GM23338 (cell line): ENCODE measurements at regions not wholly inside any gene's neighbourhood (a gene's known extent, or its start where the extent isn't known, plus 50 kb on each side); places are given as distances from the start of the nearest gene placed in this dataset.

ENCODE experiments used
- ATAC-seq: fragments of 200-7000 bp; cut with Tn5 transposase; 3 replicates; pipeline ENCODE4 v1.9.1; 2020
- DNase-seq: peaks from one replicate; pipeline ENCODE4 v3.0.0-alpha.2; 2015; ENCODE audit warnings: low spot score
- H2AFZ ChIP-seq: fragments of 200-600 bp; sonication (generic); 2 replicates; pipeline ENCODE4 v1.8.0; 2016; ENCODE audit warnings: antibody characterized with exemption, mild to moderate bottlenecking, moderate library complexity
- H3F3A ChIP-seq: fragments of 200-600 bp; sonication (generic); replicated peaks from 2 replicates; pipeline ENCODE4 v1.8.0; 2017; ENCODE audit warnings: antibody characterized with exemption, mixed run types, low read depth
- H3K27ac ChIP-seq: fragments of 200-600 bp; sonication (generic); 2 replicates; pipeline ENCODE4 v1.6.1; 2016; ENCODE audit warnings: low read depth
- H3K27me3 ChIP-seq: fragments of 200-600 bp; sonication (generic); 2 replicates; pipeline ENCODE4 v1.8.0; 2016; ENCODE audit warnings: mild to moderate bottlenecking, mixed run types, moderate library complexity; ENCODE audit not compliant: insufficient read depth
- H3K36me3 ChIP-seq: fragments of 200-600 bp; sonication (generic); 2 replicates; pipeline ENCODE4 v1.8.0; 2016; ENCODE audit warnings: mild to moderate bottlenecking; ENCODE audit not compliant: insufficient read depth
- H3K4me1 ChIP-seq: fragments of 200-600 bp; sonication (generic); 2 replicates; pipeline ENCODE4 v1.8.0; 2016; ENCODE audit warnings: mild to moderate bottlenecking, moderate library complexity; ENCODE audit not compliant: insufficient read depth
- H3K4me2 ChIP-seq: fragments of 200-600 bp; sonication (generic); 2 replicates; pipeline ENCODE4 v1.7.1; 2017; ENCODE audit warnings: mixed run types
- H3K4me3 ChIP-seq: fragments of 200-600 bp; sonication (generic); 2 replicates; pipeline ENCODE4 v1.6.1; 2016; ENCODE audit warnings: mixed run types
- H3K79me2 ChIP-seq: fragments of 200-600 bp; sonication (generic); replicated peaks from 2 replicates; pipeline ENCODE4 v1.8.0; 2017; ENCODE audit warnings: mild to moderate bottlenecking; ENCODE audit not compliant: insufficient read depth
- H3K9me2 ChIP-seq: fragments of 200-600 bp; sonication (generic); 2 replicates; pipeline ENCODE4 v1.8.0; 2017; ENCODE audit not compliant: insufficient read depth
- H4K20me1 ChIP-seq: fragments of 200-600 bp; sonication (generic); replicated peaks from 2 replicates; pipeline ENCODE4 v1.8.0; 2017; ENCODE audit warnings: mild to moderate bottlenecking; ENCODE audit not compliant: insufficient read depth
- H3K27ac Mint-ChIP-seq: 2 replicates; pipeline ENCODE4 v1.8.0; 2020; ENCODE audit warnings: inconsistent platforms, mild to moderate bottlenecking, moderate library complexity, mixed read lengths
- H3K27me3 Mint-ChIP-seq: 3 replicates; pipeline ENCODE4 v1.8.0; 2022; ENCODE audit warnings: low read depth, mild to moderate bottlenecking, moderate library complexity, mixed read lengths, inconsistent platforms; ENCODE audit not compliant: insufficient read depth, poor library complexity
- H3K36me3 Mint-ChIP-seq: 3 replicates; pipeline ENCODE4 v1.8.0; 2021; ENCODE audit warnings: low read depth, mild to moderate bottlenecking, inconsistent platforms, moderate library complexity, mixed read lengths
- H3K4me1 Mint-ChIP-seq: 3 replicates; pipeline ENCODE4 v1.8.0; 2020; ENCODE audit warnings: mild to moderate bottlenecking, inconsistent platforms, mixed read lengths
- H3K4me3 Mint-ChIP-seq: 3 replicates; pipeline ENCODE4 v1.8.0; 2021; ENCODE audit warnings: moderate library complexity, mild to moderate bottlenecking, inconsistent platforms, mixed read lengths
- H3K9me3 Mint-ChIP-seq: 3 replicates; pipeline ENCODE4 v1.8.0; 2020; ENCODE audit warnings: moderate library complexity, mild to moderate bottlenecking, inconsistent platforms, mixed read lengths
- CREB1 ChIP-seq: fragments of 250-450 bp; sonication (Bioruptor Pico); IDR thresholded peaks from 2 replicates; pipeline ENCODE4 v1.5.0; 2020; ENCODE audit warnings: low read depth, mild to moderate bottlenecking, moderate library complexity
- JUNB ChIP-seq: IDR thresholded peaks from one replicate; pipeline ENCODE4 v1.6.1; 2016; ENCODE audit warnings: antibody characterized with exemption; ENCODE audit not compliant: unreplicated experiment
- NANOG ChIP-seq: IDR thresholded peaks from 2 replicates; pipeline ENCODE4 v1.6.1; 2016; ENCODE audit warnings: antibody characterized with exemption, borderline replicate concordance
- TF ChIP-seq, protein P1 (sequence below), 2 experiments: fragments of 200-600 bp in 1 of 2; sonication (generic) in 1 of 2; conservative IDR thresholded peaks; 2 replicates each; pipeline versions ENCODE4 v1.5.1 to v1.6.1; 2016 to 2017; ENCODE audit warnings: antibody characterized with exemption in 2 of 2, low read depth in 2 of 2, mild to moderate bottlenecking in 2 of 2, moderate library complexity in 1 of 2

GRCh38 chr21:17925899-17926298 is 106.7 kb upstream of the C21orf91 start:
- peak; percentile 43 for DNase-seq
- H3K27ac Mint-ChIP-seq: no peak overlapping the region

GRCh38 chr21:17925000-17925610 is 105.9 kb upstream of the C21orf91 start:
- H3K4me3 ChIP-seq: no peak overlapping the region
- no peak overlapping the region for H2AFZ ChIP-seq
- H3K79me2 ChIP-seq: no peaks in the 10 kb centered on the region
- ATAC-seq (peak; percentile 99), DNase-seq (peak; percentile 87)
- H3K36me3 ChIP-seq: no peaks in the 10 kb centered on the region; the same call in 1 of the 2 replicates
- Mint-ChIP-seq H3K9me3 (peaks cover 16% of the 10 kb centered on the region), H3K36me3 (peaks cover 12% of the 10 kb centered on the region), H3K27ac (no peak overlapping the region), H3K4me1 (peaks cover 4% of the 10 kb centered on the region), H3K4me3 (no peak overlapping the region), H3K27me3 (peaks cover 2% of the 10 kb centered on the region)
- no peaks in the 10 kb centered on the region for H3K27me3 ChIP-seq
- H3K27ac ChIP-seq: no peak overlapping the region
- TF ChIP-seq JUNB: no peak
- TF ChIP-seq, protein P1, sequence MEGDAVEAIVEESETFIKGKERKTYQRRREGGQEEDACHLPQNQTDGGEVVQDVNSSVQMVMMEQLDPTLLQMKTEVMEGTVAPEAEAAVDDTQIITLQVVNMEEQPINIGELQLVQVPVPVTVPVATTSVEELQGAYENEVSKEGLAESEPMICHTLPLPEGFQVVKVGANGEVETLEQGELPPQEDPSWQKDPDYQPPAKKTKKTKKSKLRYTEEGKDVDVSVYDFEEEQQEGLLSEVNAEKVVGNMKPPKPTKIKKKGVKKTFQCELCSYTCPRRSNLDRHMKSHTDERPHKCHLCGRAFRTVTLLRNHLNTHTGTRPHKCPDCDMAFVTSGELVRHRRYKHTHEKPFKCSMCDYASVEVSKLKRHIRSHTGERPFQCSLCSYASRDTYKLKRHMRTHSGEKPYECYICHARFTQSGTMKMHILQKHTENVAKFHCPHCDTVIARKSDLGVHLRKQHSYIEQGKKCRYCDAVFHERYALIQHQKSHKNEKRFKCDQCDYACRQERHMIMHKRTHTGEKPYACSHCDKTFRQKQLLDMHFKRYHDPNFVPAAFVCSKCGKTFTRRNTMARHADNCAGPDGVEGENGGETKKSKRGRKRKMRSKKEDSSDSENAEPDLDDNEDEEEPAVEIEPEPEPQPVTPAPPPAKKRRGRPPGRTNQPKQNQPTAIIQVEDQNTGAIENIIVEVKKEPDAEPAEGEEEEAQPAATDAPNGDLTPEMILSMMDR (conservative IDR thresholded peaks at IDR 0.05; ENCODE audit: low read depth in 2 of 2): peak; percentile 84 to 96
- TF ChIP-seq NANOG: 0 out of 2 replicates have a peak, but pooled peaks have one; percentile 17
- H3K4me2 ChIP-seq: no peak overlapping the region
- H4K20me1 ChIP-seq: no peaks in the 10 kb centered on the region
- H3K4me1 ChIP-seq: no peaks in the 10 kb centered on the region
- H3F3A ChIP-seq: no peaks in the 10 kb centered on the region
- no peaks in the 10 kb centered on the region for H3K9me2 ChIP-seq

More at GRCh38 chr21:17925899-17926298, 106.7 kb upstream of the C21orf91 start:
- Histone ChIP-seq H2AFZ (no peak overlapping the region), H3F3A (no peaks in the 10 kb centered on the region), H3K9me2 (no peaks in the 10 kb centered on the region), H4K20me1 (no peaks in the 10 kb centered on the region), H3K27ac (no peak overlapping the region), H3K4me2 (no peak overlapping the region), H3K27me3 (no peaks in the 10 kb centered on the region), H3K4me1 (no peaks in the 10 kb centered on the region), H3K4me3 (no peak overlapping the region), H3K79me2 (no peaks in the 10 kb centered on the region), H3K36me3 (no peaks in the 10 kb centered on the region)
- Mint-ChIP-seq H3K9me3 (peaks cover 9% of the 10 kb centered on the region; the same call in 2 of the 3 replicates), H3K36me3 (peaks cover 4% of the 10 kb centered on the region; the same call in 1 of the 3 replicates), H3K4me1 (peaks cover 4% of the 10 kb centered on the region), H3K27me3 (peaks cover 2% of the 10 kb centered on the region), H3K4me3 (no peak overlapping the region)
- no peak; the same call in 2 of the 3 replicates for ATAC-seq
- TF ChIP-seq, protein P1 (conservative IDR thresholded peaks at IDR 0.05; ENCODE audit: low read depth in 2 of 2): peak; percentile 59 to 76
- TF ChIP-seq CREB1 (CRISPR knock-in tag): no peak
